K562 (cell line): ENCODE measurements at regions not wholly inside any gene's neighbourhood (a gene's known extent, or its start where the extent isn't known, plus 50 kb on each side); places are given as distances from the start of the nearest gene placed in this dataset.

ENCODE experiments used
- ATAC-seq: fragments of 200-7000 bp; cut with Tn5 transposase; 3 replicates; pipeline ENCODE4 v1.9.1; 2020; ENCODE audit warnings: moderate library complexity
- BruUV-seq: library from RNA; stranded (reverse); fragments of 400-500 nt; replicated peaks from 2 replicates; lab custom pipeline; 2021; lab: Mats Ljungman, UMichigan
- CTCF ChIA-PET: fragments of 300-600 bp; formaldehyde crosslinking; extraction: SDS; loops from one replicate; lab custom pipeline; 2021; ENCODE audit warnings: low intra/inter-chr PET ratio; lab: Yijun Ruan, JAX
- POLR2A ChIA-PET: fragments of 300-600, 350-650 bp; sonication (Branson Sonifier 250); formaldehyde crosslinking; extraction: SDS; loops from one replicate; lab custom pipeline; 2021; ENCODE audit warnings: antibody characterized with exemption, inconsistent platforms; lab: Yijun Ruan, JAX
- DNase-seq, 4 experiments: peaks; one replicate each; pipeline versions ENCODE4 v3.0.0 to v3.0.0-alpha.2; 2011 to 2018; ENCODE audit warnings: low spot score in 3 of 4, mixed read lengths in 3 of 4; ENCODE audit errors: extremely low read depth in 1 of 4
- FAIRE-seq: peaks from 2 replicates; lab custom pipeline; 2011; peaks lifted over from hg19 to GRCh38; lab: Jason Lieb, UNC
- H2AFZ ChIP-seq: 2 replicates; pipeline ENCODE4 v1.6.0; 2011; ENCODE audit warnings: low read depth, low read length, control low read depth, inconsistent platforms
- H3K27ac ChIP-seq: fragments of 200-600 bp; 3 replicates; pipeline ENCODE4 v1.8.0; 2011; ENCODE audit warnings: low read depth, mild to moderate bottlenecking, control low read depth, inconsistent platforms, low read length, moderate library complexity, mixed read lengths; ENCODE audit errors: extremely low read depth
- H3K27me3 ChIP-seq, 2 experiments: fragments of 300-600 bp in 1 of 2; 2 replicates in 1 of 2; 3 replicates in 1 of 2; pipeline versions ENCODE4 v1.6.0 to v1.8.0; 2011; ENCODE audit warnings: inconsistent platforms in 2 of 2, low read length in 2 of 2, mild to moderate bottlenecking in 1 of 2, mixed read lengths in 1 of 2, moderate library complexity in 1 of 2; ENCODE audit not compliant: control insufficient read depth in 2 of 2, insufficient read depth in 2 of 2
- H3K36me3 ChIP-seq: fragments of 300-600 bp; 3 replicates; pipeline ENCODE4 v1.8.0; 2011; ENCODE audit warnings: mild to moderate bottlenecking, low read length, inconsistent platforms; ENCODE audit not compliant: control insufficient read depth, insufficient read depth
- H3K4me1 ChIP-seq, 2 experiments: fragments of 200-600 bp in 1 of 2; replicated peaks in 1 of 2; 2 replicates in 1 of 2; 3 replicates in 1 of 2; pipeline versions ENCODE4 v1.5.1 to v1.8.0; 2011; ENCODE audit warnings: inconsistent platforms in 2 of 2, low read length in 2 of 2, mild to moderate bottlenecking in 1 of 2, mixed read lengths in 1 of 2, moderate library complexity in 1 of 2; ENCODE audit not compliant: control insufficient read depth in 2 of 2, insufficient read depth in 2 of 2
- H3K4me2 ChIP-seq: 2 replicates; pipeline ENCODE4 v1.6.1; 2011; ENCODE audit warnings: low read length, control low read depth, inconsistent platforms, mixed read lengths; ENCODE audit not compliant: insufficient read depth
- H3K4me3 ChIP-seq: fragments of 200-600 bp; sonication (generic), shearing (Covaris generic); 2 replicates; pipeline ENCODE4 v1.5.1; 2016; ENCODE audit warnings: control low read depth, inconsistent platforms
- H3K79me2 ChIP-seq: fragments of 200-600 bp; 3 replicates; pipeline ENCODE4 v1.8.0; 2011; ENCODE audit warnings: low read length, inconsistent platforms; ENCODE audit not compliant: control insufficient read depth, insufficient read depth
- H3K9ac ChIP-seq, 2 experiments: 2 replicates each; pipeline versions ENCODE4 v1.6.0 to v1.6.1; 2011; ENCODE audit warnings: low read depth in 2 of 2, low read length in 2 of 2, control low read depth in 1 of 2, inconsistent platforms in 1 of 2, mild to moderate bottlenecking in 1 of 2, mixed read lengths in 1 of 2; ENCODE audit not compliant: insufficient read depth in 1 of 2
- H3K9me1 ChIP-seq: one replicate; pipeline ENCODE4 v1.6.0; 2011; ENCODE audit warnings: inconsistent platforms, mild to moderate bottlenecking, low read length, moderate library complexity; ENCODE audit not compliant: control insufficient read depth, insufficient read depth
- H3K9me3 ChIP-seq: replicated peaks from 2 replicates; pipeline ENCODE4 v1.5.1; 2011; ENCODE audit warnings: low read depth, low read length, inconsistent platforms; ENCODE audit not compliant: control insufficient read depth, insufficient read depth
- H4K20me1 ChIP-seq: replicated peaks from 2 replicates; pipeline ENCODE4 v1.6.1; 2011; ENCODE audit warnings: low read length, inconsistent platforms, mixed read lengths; ENCODE audit not compliant: control insufficient read depth, insufficient read depth
- DDX20 ChIP-seq: fragments of 450-650 bp; IDR thresholded peaks from 2 replicates; pipeline ENCODE4 v1.6.1; 2016; ENCODE audit warnings: missing genetic modification characterization, low read depth, mild to moderate bottlenecking, missing compliant biosample characterization, moderate library complexity
- SLC30A9 ChIP-seq: fragments of 250-450 bp; sonication (Bioruptor Pico); IDR thresholded peaks from 2 replicates; pipeline ENCODE4 v1.8.0; 2022; ENCODE audit warnings: mild to moderate bottlenecking, moderate library complexity
- ZNF174 ChIP-seq: fragments of 250-450 bp; sonication (Bioruptor Pico); IDR thresholded peaks from 2 replicates; pipeline ENCODE4 v1.4.0; 2020; ENCODE audit warnings: mild to moderate bottlenecking
- WGBS: fragments of 100-300 bp; shearing (Covaris generic); methylation state at CpG from one replicate; pipeline ENCODE4 v1.1.6; 2016; ENCODE audit warnings: low coverage, mixed read lengths; ENCODE audit not compliant: insufficient coverage; ENCODE audit errors: missing lambda C conversion rate; 5-methylcytosine and 5-hydroxymethylcytosine counted together
- in situ Hi-C: fragments of 300-500 bp; cut with MboI; formaldehyde crosslinking; loops from 4 replicates; pipeline ENCODE4 v1.15.0; 2018; ENCODE audit warnings: inconsistent platforms, mixed read lengths
- intact Hi-C: fragments of 100-400 bp; cut with micrococcal nuclease; formaldehyde crosslinking; loops from 2 replicates; pipeline ENCODE4 v1.14.2; 2022
- TF ChIP-seq, protein P1 (sequence below), 2 experiments: fragments of 450-650 bp; IDR thresholded peaks; 2 replicates each; pipeline ENCODE4 v1.6.1; 2016

DNA sequence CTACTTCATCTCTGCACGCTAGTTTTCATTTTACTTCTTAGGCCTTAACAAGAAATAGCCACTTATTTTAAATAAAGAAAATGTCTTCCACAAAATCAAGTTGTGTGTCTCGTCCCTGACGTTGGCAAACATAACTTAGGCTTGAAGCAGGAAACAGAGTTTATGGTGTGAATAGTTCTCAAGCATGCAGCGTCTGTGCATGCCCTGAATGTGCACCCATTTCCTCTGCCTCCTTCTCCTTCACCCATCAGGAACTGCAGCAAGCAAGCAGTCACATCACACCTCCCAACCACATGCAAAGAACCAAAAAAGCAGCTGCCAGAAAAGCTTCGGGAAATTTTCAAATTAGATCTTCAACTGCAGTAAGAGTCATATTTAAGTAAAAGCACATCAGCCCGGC lies 424.0 kb upstream of the IRX4 start:
- BruUV-seq = no TSS peak
- TF ChIP-seq DDX20 = no peak
- TF ChIP-seq, all 486 proteins: peak for 0
- no peak overlapping the region for H3K4me3 ChIP-seq
- FAIRE-seq (no peak), DNase-seq (no peak), ATAC-seq (no peak)
- H3K9me1 ChIP-seq = peaks cover 3% of the 10 kb centered on the region
- H3K27ac ChIP-seq = no peak overlapping the region
- H3K4me2 ChIP-seq = no peak overlapping the region
- ChIA-PET POLR2A (no interaction called here), CTCF (no interaction called here)
- no peak overlapping the region for H2AFZ ChIP-seq
- H3K9ac ChIP-seq = no peak overlapping the region
- no peaks in the 10 kb centered on the region for H3K9me3 ChIP-seq
- in situ Hi-C loops = no loop called here
- H3K4me1 ChIP-seq = no peaks in the 10 kb centered on the region
- no peaks in the 10 kb centered on the region for H4K20me1 ChIP-seq
- H3K36me3 ChIP-seq = no peaks in the 10 kb centered on the region
- WGBS = 4% methylated on average over 6 of the region's 6 CpGs
- intact Hi-C loops = no loop called here
- H3K27me3 ChIP-seq = peaks cover 15 to 38% of the 10 kb centered on the region in 2 experiments
- no peaks in the 10 kb centered on the region for H3K79me2 ChIP-seq

DNA sequence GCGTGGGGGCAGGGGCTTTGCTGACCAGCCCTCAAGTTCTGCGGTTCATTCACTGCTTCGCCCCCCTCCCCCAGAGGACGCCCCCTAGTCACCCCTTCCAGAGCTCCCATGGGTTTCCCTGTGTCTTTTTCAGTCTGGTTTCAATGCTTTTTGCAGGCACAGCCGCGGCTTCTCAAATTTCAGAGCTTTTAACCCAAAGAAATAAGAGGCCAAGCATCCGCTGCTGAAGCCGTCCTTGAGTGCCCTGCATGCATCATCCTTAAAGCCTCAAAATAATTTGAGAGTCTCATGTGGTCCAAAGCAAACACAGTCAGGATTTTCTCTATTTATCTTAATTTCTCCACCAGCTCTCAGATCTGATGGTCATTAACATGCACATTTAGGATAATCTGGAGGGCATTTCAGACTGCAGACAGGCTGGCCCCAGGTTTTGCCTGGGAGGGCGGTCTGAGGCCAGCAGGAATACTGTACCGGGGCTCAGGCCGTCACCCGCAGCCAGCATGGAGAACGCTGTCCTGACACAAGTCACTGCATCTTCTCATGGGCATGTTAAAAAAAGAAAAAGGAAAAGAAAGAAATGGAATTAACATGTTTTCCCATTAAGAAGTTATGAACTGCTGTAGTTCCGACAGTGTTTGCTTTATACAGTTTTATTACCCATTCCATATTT lies 420.8 kb upstream of the IRX4 start:
- Histone ChIP-seq H3K79me2 (no peaks in the 10 kb centered on the region), H3K36me3 (no peaks in the 10 kb centered on the region), H3K4me3 (no peak overlapping the region), H3K4me1 (no peaks in the 10 kb centered on the region), H4K20me1 (no peaks in the 10 kb centered on the region; the same call in 1 of the 2 replicates), H3K4me2 (no peak overlapping the region), H3K27ac (no peak overlapping the region), H3K9ac (no peak overlapping the region), H3K9me1 (no peaks in the 10 kb centered on the region), H3K9me3 (no peaks in the 10 kb centered on the region), H2AFZ (no peak overlapping the region), H3K27me3 (peaks cover 15 to 46% of the 10 kb centered on the region in 2 experiments)
- ChIA-PET POLR2A (no interaction called here), CTCF (no interaction called here)
- no peak for ATAC-seq
- in situ Hi-C loops = no loop called here
- intact Hi-C loops = no loop called here
- no peak for TF ChIP-seq ZNF174 (CRISPR knock-in tag)
- TF ChIP-seq, protein P1, sequence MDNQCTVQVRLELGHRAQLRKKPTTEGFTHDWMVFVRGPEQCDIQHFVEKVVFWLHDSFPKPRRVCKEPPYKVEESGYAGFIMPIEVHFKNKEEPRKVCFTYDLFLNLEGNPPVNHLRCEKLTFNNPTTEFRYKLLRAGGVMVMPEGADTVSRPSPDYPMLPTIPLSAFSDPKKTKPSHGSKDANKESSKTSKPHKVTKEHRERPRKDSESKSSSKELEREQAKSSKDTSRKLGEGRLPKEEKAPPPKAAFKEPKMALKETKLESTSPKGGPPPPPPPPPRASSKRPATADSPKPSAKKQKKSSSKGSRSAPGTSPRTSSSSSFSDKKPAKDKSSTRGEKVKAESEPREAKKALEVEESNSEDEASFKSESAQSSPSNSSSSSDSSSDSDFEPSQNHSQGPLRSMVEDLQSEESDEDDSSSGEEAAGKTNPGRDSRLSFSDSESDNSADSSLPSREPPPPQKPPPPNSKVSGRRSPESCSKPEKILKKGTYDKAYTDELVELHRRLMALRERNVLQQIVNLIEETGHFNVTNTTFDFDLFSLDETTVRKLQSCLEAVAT (IDR thresholded peaks at IDR 0.05) = no peak
- no peak for TF ChIP-seq SLC30A9 (CRISPR knock-in tag)
- WGBS = 3% methylated on average over 11 of the region's 14 CpGs
- DNase-seq = no peak
- BruUV-seq = no TSS peak
- FAIRE-seq = no peak
